ENCODE measurements at regions not wholly inside any gene's neighbourhood (a gene's known extent, or its start where the extent isn't known, plus 50 kb on each side); places are given as distances from the start of the nearest gene placed in this dataset.

- H3K27ac ChIP-seq (ENCODE audit: insufficient read depth, low read depth, low read length, poor library complexity, severe bottlenecking), result no peak overlapping the region
- H3K27me3 ChIP-seq (ENCODE audit: control insufficient read depth, insufficient read depth, low read length, poor library complexity, severe bottlenecking), result no peaks in the 10 kb centered on the region
- no peaks in the 10 kb centered on the region for H3K36me3 ChIP-seq (ENCODE audit: control insufficient read depth, insufficient read depth, low read length)
- H3K4me3 ChIP-seq (ENCODE audit: insufficient read depth, low read depth, low read length), result no peak overlapping the region
- H3K4me1 ChIP-seq (ENCODE audit: control insufficient read depth, insufficient read depth, low read length), result peaks cover 5% of the 10 kb centered on the region
- 93 to 94% methylated on average over 1 of the region's 1 CpG for WGBS, 2 experiments
- H3K9me3 ChIP-seq (ENCODE audit: control insufficient read depth, low read length), result no peaks in the 10 kb centered on the region
These were observed 189.0 kb upstream of the PRDM1 start for GRCh38 chr6:105897131-105897530.

DNA sequence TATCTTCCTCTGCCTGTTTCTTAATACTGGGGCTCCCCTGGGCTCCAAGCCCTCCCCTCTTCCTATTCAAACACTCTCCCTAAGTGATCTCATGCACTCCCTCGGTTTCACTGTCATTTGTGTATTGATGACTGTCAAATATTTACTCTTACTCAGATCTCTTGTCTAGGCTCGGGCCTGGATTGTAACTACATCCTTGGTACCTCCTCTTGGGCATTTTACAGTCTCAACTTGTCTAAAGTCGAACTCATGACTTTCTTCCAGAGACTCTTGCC lies 189.4 kb upstream of the PRDM1 start:
- peaks cover 5% of the 10 kb centered on the region for H3K4me1 ChIP-seq (ENCODE audit: control insufficient read depth, insufficient read depth, low read length)
- no peak overlapping the region for H3K27ac ChIP-seq (ENCODE audit: insufficient read depth, low read depth, low read length, poor library complexity, severe bottlenecking)
- 76 to 86% methylated on average over 3 of the region's 3 CpGs for WGBS, 2 experiments

DNA sequence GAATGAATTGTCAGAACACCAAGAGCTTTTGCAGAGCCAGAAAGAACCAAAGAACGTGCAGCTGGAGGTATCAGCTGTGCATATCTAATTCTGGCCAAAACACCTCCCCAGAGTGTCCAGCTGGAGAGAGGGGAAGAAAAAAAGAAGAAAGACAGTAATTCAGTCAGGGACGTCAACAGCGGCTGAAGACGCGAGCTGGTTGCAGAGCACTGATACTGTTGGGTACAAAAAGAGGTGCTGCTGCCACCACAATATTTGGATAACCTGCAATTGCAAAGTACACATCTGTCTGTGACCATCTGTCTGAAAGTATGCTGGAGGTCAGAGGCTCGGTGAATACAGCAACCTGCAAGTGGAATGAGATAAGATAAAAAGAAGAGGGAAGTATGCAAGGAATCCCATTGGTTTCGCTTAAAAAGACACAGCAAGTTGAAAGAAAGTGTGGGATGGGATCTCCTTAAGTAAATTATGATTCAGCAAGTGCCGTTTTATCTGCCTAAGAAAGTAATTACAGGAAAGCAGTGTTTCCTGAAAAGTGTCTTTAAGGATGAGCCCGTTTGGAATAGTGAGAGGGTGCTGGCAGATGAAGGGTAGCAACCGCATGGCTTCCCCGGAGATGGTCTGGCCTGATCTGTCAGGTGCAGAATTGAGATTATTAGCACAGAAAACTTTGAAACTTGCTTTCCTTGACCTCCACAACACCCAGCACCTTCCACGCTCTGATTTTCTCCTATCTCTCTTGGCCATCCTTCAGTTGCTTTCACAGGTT lies 189.9 kb upstream of the PRDM1 start:
- H3K4me1 ChIP-seq (ENCODE audit: control insufficient read depth, insufficient read depth, low read length), result peaks cover 5% of the 10 kb centered on the region
- 83 to 85% methylated on average over 12 of the region's 12 CpGs for whole genome bisulfite sequencing, 2 experiments
- no peak overlapping the region for H3K27ac ChIP-seq (ENCODE audit: insufficient read depth, low read depth, low read length, poor library complexity, severe bottlenecking)
- no peaks in the 10 kb centered on the region for H3K36me3 ChIP-seq (ENCODE audit: control insufficient read depth, insufficient read depth, low read length)
- H3K9me3 ChIP-seq (ENCODE audit: control insufficient read depth, low read length), result no peaks in the 10 kb centered on the region
- no peaks in the 10 kb centered on the region for H3K27me3 ChIP-seq (ENCODE audit: control insufficient read depth, insufficient read depth, low read length, poor library complexity, severe bottlenecking)
- no peak overlapping the region for H3K4me3 ChIP-seq (ENCODE audit: insufficient read depth, low read depth, low read length)

More for the DNA sequence above, 189.4 kb upstream of the PRDM1 start:
- H3K27me3 ChIP-seq (ENCODE audit: control insufficient read depth, insufficient read depth, low read length, poor library complexity, severe bottlenecking), result no peaks in the 10 kb centered on the region
- no peak overlapping the region for H3K4me3 ChIP-seq (ENCODE audit: insufficient read depth, low read depth, low read length)
- H3K9me3 ChIP-seq (ENCODE audit: control insufficient read depth, low read length), result no peaks in the 10 kb centered on the region
- H3K36me3 ChIP-seq (ENCODE audit: control insufficient read depth, insufficient read depth, low read length), result no peaks in the 10 kb centered on the region

DNA sequence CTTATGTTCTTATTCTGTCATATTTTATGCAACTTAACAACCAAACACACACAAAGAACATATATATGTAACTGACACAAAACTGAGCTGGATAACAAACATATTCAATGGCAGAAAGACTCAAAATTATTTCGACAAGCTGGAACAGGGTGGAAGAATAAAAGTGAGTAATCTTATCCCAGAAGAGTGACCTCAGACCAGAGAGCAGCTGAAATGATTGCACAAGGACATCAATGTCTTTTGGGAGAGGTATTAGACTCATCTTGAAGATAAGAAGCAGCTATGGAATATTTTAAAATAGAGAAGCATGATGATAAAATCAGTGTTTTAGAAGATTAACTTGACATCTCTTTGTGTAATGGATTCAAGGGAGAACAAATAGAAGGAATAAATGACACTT lies 191.6 kb upstream of the PRDM1 start:
- Histone ChIP-seq H3K4me3 (ENCODE audit: insufficient read depth, low read depth, low read length) (no peak overlapping the region), H3K36me3 (ENCODE audit: control insufficient read depth, insufficient read depth, low read length) (no peaks in the 10 kb centered on the region), H3K9me3 (ENCODE audit: control insufficient read depth, low read length) (no peaks in the 10 kb centered on the region), H3K27ac (ENCODE audit: insufficient read depth, low read depth, low read length, poor library complexity, severe bottlenecking) (no peak overlapping the region), H3K27me3 (ENCODE audit: control insufficient read depth, insufficient read depth, low read length, poor library complexity, severe bottlenecking) (no peaks in the 10 kb centered on the region), H3K4me1 (ENCODE audit: control insufficient read depth, insufficient read depth, low read length) (peaks cover 5% of the 10 kb centered on the region)
- 90 to 93% methylated on average over 1 of the region's 1 CpG for WGBS, 2 experiments

- no peak overlapping the region for H3K27ac ChIP-seq (ENCODE audit: insufficient read depth, low read depth, low read length, poor library complexity, severe bottlenecking)
- H3K27me3 ChIP-seq (ENCODE audit: control insufficient read depth, insufficient read depth, low read length, poor library complexity, severe bottlenecking), result no peaks in the 10 kb centered on the region
- H3K36me3 ChIP-seq (ENCODE audit: control insufficient read depth, insufficient read depth, low read length), result no peaks in the 10 kb centered on the region
- no peak overlapping the region for H3K4me3 ChIP-seq (ENCODE audit: insufficient read depth, low read depth, low read length)
- peaks cover 5% of the 10 kb centered on the region for H3K4me1 ChIP-seq (ENCODE audit: control insufficient read depth, insufficient read depth, low read length)
- 95% methylated on average over 7 of the region's 7 CpGs for WGBS, 2 experiments
- H3K9me3 ChIP-seq (ENCODE audit: control insufficient read depth, low read length), result no peaks in the 10 kb centered on the region
These were observed 192.4 kb upstream of the PRDM1 start for GRCh38 chr6:105893741-105894140.

DNA sequence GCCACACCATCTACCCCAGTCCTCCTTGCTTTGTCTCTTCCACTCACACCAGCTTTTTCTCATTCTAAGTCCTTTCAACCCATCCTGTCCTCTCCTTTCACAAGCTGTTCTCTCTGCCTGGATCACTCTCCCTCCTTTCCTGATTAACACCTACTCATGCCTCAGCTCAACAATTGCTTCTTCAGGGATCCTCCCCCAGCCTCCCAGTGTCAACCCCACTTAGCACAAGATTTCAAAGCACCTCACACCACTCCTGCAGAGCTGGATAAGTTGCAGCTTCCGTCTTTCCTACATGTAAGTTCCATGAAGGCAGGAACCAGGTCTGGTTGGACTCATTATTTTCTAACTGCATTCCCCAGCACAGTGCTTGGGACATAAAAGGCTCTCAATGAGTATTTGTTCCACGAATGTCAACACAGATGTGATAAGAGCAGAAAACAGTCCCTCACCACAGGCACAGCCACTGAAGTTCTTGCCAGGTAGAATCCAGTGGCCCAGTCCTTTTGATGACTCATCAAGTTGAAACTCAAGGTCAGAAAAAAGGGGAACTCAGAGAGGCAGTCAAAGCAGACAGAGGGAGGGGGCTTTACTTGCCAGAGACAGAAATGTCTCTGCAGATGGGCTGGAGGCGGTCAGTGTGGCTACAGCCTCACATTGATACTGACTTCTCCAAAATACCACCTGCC lies 193.4 kb upstream of the PRDM1 start:
- Histone ChIP-seq H3K36me3 (ENCODE audit: control insufficient read depth, insufficient read depth, low read length) (no peaks in the 10 kb centered on the region), H3K9me3 (ENCODE audit: control insufficient read depth, low read length) (no peaks in the 10 kb centered on the region), H3K4me1 (ENCODE audit: control insufficient read depth, insufficient read depth, low read length) (peaks cover 5% of the 10 kb centered on the region), H3K27me3 (ENCODE audit: control insufficient read depth, insufficient read depth, low read length, poor library complexity, severe bottlenecking) (no peaks in the 10 kb centered on the region), H3K4me3 (ENCODE audit: insufficient read depth, low read depth, low read length) (no peak overlapping the region), H3K27ac (ENCODE audit: insufficient read depth, low read depth, low read length, poor library complexity, severe bottlenecking) (no peak overlapping the region)
- 90 to 92% methylated on average over 3 of the region's 3 CpGs for WGBS, 2 experiments

GRCh38 chr6:105890521-105891244 lies 195.5 kb upstream of the PRDM1 start:
- no peaks in the 10 kb centered on the region for H3K9me3 ChIP-seq (ENCODE audit: control insufficient read depth, low read length)
- no peaks in the 10 kb centered on the region for H3K36me3 ChIP-seq (ENCODE audit: control insufficient read depth, insufficient read depth, low read length)
- WGBS, 2 experiments, result 94 to 99% methylated on average over 2 to 3 of the region's 4 CpGs
- no peaks in the 10 kb centered on the region for H3K27me3 ChIP-seq (ENCODE audit: control insufficient read depth, insufficient read depth, low read length, poor library complexity, severe bottlenecking)
- H3K27ac ChIP-seq (ENCODE audit: insufficient read depth, low read depth, low read length, poor library complexity, severe bottlenecking), result no peak overlapping the region
- no peak overlapping the region for H3K4me3 ChIP-seq (ENCODE audit: insufficient read depth, low read depth, low read length)
- H3K4me1 ChIP-seq (ENCODE audit: control insufficient read depth, insufficient read depth, low read length), result no peaks in the 10 kb centered on the region

DNA sequence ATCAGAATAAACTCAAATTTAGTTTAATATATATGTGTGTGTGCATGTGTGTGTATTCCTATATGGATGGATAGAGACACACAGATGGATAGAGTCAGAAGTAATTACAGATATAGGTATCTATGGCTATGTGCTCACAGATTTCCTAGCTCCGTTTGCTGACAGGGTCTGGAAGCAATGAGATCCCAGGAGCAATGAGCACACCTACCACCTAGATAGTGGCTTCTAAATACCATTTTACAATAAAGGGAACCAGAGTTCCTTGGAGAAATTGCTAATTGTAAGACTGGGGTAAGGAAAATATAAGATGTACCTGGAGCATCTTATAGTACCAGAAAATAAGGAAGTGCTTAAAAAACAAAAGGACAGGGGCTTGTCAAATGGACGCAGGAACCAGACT lies 196.2 kb upstream of the PRDM1 start:
- Histone ChIP-seq H3K4me1 (ENCODE audit: control insufficient read depth, insufficient read depth, low read length) (no peaks in the 10 kb centered on the region), H3K9me3 (ENCODE audit: control insufficient read depth, low read length) (no peaks in the 10 kb centered on the region), H3K27ac (ENCODE audit: insufficient read depth, low read depth, low read length, poor library complexity, severe bottlenecking) (no peak overlapping the region), H3K36me3 (ENCODE audit: control insufficient read depth, insufficient read depth, low read length) (no peaks in the 10 kb centered on the region), H3K4me3 (ENCODE audit: insufficient read depth, low read depth, low read length) (no peak overlapping the region), H3K27me3 (ENCODE audit: control insufficient read depth, insufficient read depth, low read length, poor library complexity, severe bottlenecking) (no peaks in the 10 kb centered on the region)
- WGBS, 2 experiments, result 70 to 95% methylated on average over 2 of the region's 2 CpGs

DNA sequence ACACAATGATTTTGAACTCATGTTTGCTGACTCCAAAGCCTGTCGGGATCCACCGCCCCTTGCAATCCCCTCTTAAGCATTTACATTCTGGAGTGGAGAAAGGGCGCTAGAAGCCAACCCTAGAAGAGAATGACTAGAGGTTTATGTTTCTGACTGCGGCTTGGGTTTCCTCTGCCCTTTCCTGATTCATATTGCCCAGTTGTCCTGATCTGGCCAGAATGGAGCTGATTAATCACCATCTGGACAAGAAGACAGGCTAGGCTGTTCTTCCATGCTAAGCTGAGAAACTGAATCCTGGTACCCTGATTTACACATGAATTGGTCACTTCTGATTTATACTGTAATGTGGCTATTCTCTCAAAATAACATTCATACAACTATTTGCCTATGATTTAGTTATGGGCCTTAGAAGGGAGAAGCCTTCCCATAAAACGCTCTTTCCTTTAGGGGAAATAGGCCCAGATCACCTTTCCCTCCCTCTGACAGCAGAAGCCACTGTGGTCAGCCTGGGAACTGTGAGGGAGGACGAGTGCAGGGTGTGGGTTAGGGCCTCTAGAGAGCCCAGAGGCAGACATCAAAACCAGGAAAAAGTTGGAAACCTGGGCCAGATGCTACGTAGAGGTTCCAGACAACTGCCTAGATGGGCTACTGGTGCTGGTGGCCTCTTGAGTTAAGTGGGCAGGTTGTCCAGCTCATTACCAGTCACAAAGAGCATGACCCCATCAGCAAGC lies 199.2 kb upstream of the PRDM1 start:
- 89 to 91% methylated on average over 7 of the region's 7 CpGs for WGBS, 2 experiments
- Histone ChIP-seq H3K4me3 (ENCODE audit: insufficient read depth, low read depth, low read length) (no peak overlapping the region), H3K27me3 (ENCODE audit: control insufficient read depth, insufficient read depth, low read length, poor library complexity, severe bottlenecking) (no peaks in the 10 kb centered on the region), H3K27ac (ENCODE audit: insufficient read depth, low read depth, low read length, poor library complexity, severe bottlenecking) (no peak overlapping the region), H3K36me3 (ENCODE audit: control insufficient read depth, insufficient read depth, low read length) (no peaks in the 10 kb centered on the region), H3K4me1 (ENCODE audit: control insufficient read depth, insufficient read depth, low read length) (no peaks in the 10 kb centered on the region), H3K9me3 (ENCODE audit: control insufficient read depth, low read length) (no peaks in the 10 kb centered on the region)
